ENCODE measurements at regions not wholly inside any gene's neighbourhood (a gene's known extent, or its start where the extent isn't known, plus 50 kb on each side); places are given as distances from the start of the nearest gene placed in this dataset.

DNA sequence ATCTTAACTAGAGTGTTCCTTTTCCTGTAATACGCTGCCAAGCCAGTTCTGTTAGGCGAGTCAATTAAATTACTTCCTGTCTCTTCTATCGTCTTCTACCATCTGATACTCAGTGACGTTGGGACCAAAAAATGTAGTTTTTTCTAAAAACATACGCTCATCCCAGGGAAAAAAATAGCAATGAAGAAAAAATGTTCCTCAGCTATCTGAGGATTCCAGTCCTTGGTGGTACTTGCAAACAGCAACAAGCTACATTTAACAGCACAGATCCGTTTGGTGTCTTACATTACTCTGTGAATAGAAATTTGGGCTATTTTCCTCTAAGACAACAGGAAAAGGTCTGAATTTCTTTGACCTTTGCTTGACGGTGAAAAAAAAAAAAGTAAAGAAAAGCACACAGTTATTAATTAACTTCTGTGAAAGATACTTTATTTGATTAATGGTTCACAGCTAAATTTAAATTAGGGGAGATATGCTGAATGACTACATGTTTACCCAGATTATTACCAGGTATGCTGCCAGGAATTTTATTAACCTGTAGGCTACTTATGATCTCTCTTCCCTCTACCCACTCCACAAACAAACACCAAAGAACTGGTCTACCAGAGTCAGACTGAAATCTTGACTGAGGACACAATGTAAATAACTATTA lies 254.4 kb upstream of the ZPLD1 start (continued):
- TF ChIP-seq POLR2AphosphoS5 (IDR thresholded peaks at IDR 0.05; ENCODE audit: low read depth, low read length): peak; percentile 73; the same call in 1 of the 2 replicates
- TF ChIP-seq, protein P1, sequence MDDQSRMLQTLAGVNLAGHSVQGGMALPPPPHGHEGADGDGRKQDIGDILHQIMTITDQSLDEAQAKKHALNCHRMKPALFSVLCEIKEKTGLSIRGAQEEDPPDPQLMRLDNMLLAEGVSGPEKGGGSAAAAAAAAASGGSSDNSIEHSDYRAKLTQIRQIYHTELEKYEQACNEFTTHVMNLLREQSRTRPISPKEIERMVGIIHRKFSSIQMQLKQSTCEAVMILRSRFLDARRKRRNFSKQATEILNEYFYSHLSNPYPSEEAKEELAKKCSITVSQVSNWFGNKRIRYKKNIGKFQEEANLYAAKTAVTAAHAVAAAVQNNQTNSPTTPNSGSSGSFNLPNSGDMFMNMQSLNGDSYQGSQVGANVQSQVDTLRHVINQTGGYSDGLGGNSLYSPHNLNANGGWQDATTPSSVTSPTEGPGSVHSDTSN (IDR thresholded peaks at IDR 0.05): peak; percentile 81
- TF ChIP-seq TEAD4 (IDR thresholded peaks at IDR 0.05; ENCODE audit: borderline replicate concordance, insufficient read depth): peak; percentile 94
- peak; percentile 81 for TF ChIP-seq FOSL2 (IDR thresholded peaks at IDR 0.05; ENCODE audit: borderline replicate concordance, low read depth)
- TF ChIP-seq MEF2A (IDR thresholded peaks at IDR 0.05; ENCODE audit: borderline replicate concordance, low read depth): peak; percentile 78
- peak; percentile 88 for TF ChIP-seq NFIC (IDR thresholded peaks at IDR 0.05; ENCODE audit: borderline replicate concordance)
- peak; percentile 52; the same call in 1 of the 2 replicates for TF ChIP-seq SIN3A (IDR thresholded peaks at IDR 0.05; ENCODE audit: borderline replicate concordance, low read depth, low read length)
- no peak for TF ChIP-seq GATA2 (CRISPR knock-in tag; IDR thresholded peaks at IDR 0.05)
- no peak for TF ChIP-seq TAF1 (IDR thresholded peaks at IDR 0.05; ENCODE audit: borderline replicate concordance, low read depth, low read length)
- no peak for TF ChIP-seq EZH2phosphoT487 (IDR thresholded peaks at IDR 0.05; ENCODE audit: borderline replicate concordance, low read depth)
- TF ChIP-seq CHD2 (IDR thresholded peaks at IDR 0.05; ENCODE audit: low read length, partially characterized antibody): peak; percentile 21
- no peak for TF ChIP-seq NRF1 (IDR thresholded peaks at IDR 0.05; ENCODE audit: low read depth, low read length)
- no peak for TF ChIP-seq FOXJ3 (CRISPR knock-in tag; IDR thresholded peaks at IDR 0.05)
- TF ChIP-seq, protein P2, sequence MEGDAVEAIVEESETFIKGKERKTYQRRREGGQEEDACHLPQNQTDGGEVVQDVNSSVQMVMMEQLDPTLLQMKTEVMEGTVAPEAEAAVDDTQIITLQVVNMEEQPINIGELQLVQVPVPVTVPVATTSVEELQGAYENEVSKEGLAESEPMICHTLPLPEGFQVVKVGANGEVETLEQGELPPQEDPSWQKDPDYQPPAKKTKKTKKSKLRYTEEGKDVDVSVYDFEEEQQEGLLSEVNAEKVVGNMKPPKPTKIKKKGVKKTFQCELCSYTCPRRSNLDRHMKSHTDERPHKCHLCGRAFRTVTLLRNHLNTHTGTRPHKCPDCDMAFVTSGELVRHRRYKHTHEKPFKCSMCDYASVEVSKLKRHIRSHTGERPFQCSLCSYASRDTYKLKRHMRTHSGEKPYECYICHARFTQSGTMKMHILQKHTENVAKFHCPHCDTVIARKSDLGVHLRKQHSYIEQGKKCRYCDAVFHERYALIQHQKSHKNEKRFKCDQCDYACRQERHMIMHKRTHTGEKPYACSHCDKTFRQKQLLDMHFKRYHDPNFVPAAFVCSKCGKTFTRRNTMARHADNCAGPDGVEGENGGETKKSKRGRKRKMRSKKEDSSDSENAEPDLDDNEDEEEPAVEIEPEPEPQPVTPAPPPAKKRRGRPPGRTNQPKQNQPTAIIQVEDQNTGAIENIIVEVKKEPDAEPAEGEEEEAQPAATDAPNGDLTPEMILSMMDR (IDR thresholded peaks at IDR 0.05): no peak

DNA sequence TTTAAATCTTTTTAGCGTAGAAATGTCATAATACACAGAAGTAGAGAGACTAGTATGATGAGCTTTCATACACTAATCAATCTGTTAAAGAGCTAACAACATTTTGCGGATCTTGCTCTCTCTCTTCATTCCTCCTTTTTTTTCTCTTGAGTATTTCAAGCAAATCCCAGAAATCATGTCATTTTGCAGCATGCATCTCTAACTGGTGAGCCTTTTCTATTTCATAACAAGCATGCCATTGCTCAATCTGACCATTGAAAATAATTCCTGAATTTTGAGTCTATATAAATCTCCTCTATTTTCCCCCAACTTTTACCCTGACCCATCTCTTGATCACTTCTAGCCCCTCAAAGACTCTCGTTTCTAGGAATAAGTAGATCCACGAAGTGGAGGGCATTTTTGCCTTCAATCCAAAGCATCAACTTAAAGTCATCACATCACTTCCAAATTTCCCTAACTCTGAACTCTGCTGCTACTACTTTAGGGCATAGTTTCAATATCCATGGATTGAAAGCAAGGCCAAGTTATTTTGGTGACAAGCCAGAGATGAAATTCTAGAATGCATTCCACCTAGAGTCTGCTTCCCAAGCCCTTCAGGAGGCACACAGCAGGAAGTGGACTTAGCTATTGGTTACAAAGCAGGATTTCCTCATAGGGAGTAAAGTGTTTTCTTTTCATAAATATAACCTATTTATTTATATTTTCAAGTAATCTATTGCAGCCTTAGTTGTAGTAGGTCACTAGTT lies 253.5 kb upstream of the ZPLD1 start:
- Histone ChIP-seq H3K36me3 (replicated peaks in 1 of 2; ENCODE audit: control insufficient read depth in 1 of 2, insufficient read depth in 2 of 2, low read length in 1 of 2) (no peaks in the 10 kb centered on the region), H3K79me2 (ENCODE audit: insufficient read depth) (no peaks in the 10 kb centered on the region), H3K9me2 (no peaks in the 10 kb centered on the region), H4K20me1 (ENCODE audit: insufficient read depth) (no peaks in the 10 kb centered on the region), H2AFZ (ENCODE audit: low read depth) (no peak overlapping the region; the same call in 1 of the 2 replicates), H3K4me2 (peak overlapping the region; percentile 27; the same call in 1 of the 2 replicates), H3K9me3 (no peaks in the 10 kb centered on the region), H3K27me3 (ENCODE audit: insufficient read depth) (no peaks in the 10 kb centered on the region), H3K9ac (peak overlapping the region; percentile 69), H3K4me3 (ENCODE audit: low read depth in 2 of 2, low read length in 1 of 2) (no peak overlapping the region), H3K27ac (ENCODE audit: low read depth in 2 of 2, low read length in 1 of 2) (peak overlapping the region; percentile 90 to 95), H3K4me1 (ENCODE audit: control insufficient read depth in 1 of 2, insufficient read depth in 2 of 2, low read depth in 1 of 2, low read length in 1 of 2) (peaks cover 31 to 44% of the 10 kb centered on the region in 2 experiments), H3F3A (replicated peaks; ENCODE audit: insufficient read depth) (peaks cover 36% of the 10 kb centered on the region)
- ChIA-PET CTCF (interaction anchor here (1.3 kb wide), 1 partner anchor 44 kb away, joined by 3 read pairs; no protein-coding TSS in a partner anchor), POLR2A (no interaction called here)
- WGBS (ENCODE audit: low lambda C conversion rate): 76% methylated on average over 4 of the region's 4 CpGs
- DNase-seq: no peak
- TF ChIP-seq NFIC (IDR thresholded peaks at IDR 0.05; ENCODE audit: borderline replicate concordance) (peak; percentile 84; the same call in 1 of the 2 replicates), FOSL2 (IDR thresholded peaks at IDR 0.05; ENCODE audit: borderline replicate concordance, low read depth) (no peak), SMC3 (IDR thresholded peaks at IDR 0.05; ENCODE audit: low read depth, low read length) (no peak), TCF12 (IDR thresholded peaks at IDR 0.05) (peak; percentile 44; the same call in 1 of the 2 replicates), GATA2 (CRISPR knock-in tag; IDR thresholded peaks at IDR 0.05) (no peak), RAD21 (IDR thresholded peaks at IDR 0.05; ENCODE audit: low read length) (no peak), TEAD4 (IDR thresholded peaks at IDR 0.05; ENCODE audit: borderline replicate concordance, insufficient read depth) (no peak; the same call in 1 of the 2 replicates)
- TF ChIP-seq, protein P3, sequence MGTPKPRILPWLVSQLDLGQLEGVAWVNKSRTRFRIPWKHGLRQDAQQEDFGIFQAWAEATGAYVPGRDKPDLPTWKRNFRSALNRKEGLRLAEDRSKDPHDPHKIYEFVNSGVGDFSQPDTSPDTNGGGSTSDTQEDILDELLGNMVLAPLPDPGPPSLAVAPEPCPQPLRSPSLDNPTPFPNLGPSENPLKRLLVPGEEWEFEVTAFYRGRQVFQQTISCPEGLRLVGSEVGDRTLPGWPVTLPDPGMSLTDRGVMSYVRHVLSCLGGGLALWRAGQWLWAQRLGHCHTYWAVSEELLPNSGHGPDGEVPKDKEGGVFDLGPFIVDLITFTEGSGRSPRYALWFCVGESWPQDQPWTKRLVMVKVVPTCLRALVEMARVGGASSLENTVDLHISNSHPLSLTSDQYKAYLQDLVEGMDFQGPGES (IDR thresholded peaks at IDR 0.05; ENCODE audit: low read depth, low read length): no peak
- TF ChIP-seq, protein P4, sequence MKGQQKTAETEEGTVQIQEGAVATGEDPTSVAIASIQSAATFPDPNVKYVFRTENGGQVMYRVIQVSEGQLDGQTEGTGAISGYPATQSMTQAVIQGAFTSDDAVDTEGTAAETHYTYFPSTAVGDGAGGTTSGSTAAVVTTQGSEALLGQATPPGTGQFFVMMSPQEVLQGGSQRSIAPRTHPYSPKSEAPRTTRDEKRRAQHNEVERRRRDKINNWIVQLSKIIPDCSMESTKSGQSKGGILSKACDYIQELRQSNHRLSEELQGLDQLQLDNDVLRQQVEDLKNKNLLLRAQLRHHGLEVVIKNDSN (IDR thresholded peaks at IDR 0.05; ENCODE audit: borderline replicate concordance, low read depth): no peak
- TF ChIP-seq, protein P5, sequence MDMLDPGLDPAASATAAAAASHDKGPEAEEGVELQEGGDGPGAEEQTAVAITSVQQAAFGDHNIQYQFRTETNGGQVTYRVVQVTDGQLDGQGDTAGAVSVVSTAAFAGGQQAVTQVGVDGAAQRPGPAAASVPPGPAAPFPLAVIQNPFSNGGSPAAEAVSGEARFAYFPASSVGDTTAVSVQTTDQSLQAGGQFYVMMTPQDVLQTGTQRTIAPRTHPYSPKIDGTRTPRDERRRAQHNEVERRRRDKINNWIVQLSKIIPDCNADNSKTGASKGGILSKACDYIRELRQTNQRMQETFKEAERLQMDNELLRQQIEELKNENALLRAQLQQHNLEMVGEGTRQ (IDR thresholded peaks at IDR 0.05; ENCODE audit: borderline replicate concordance, low read depth, low read length): no peak
- TF ChIP-seq, protein P6, sequence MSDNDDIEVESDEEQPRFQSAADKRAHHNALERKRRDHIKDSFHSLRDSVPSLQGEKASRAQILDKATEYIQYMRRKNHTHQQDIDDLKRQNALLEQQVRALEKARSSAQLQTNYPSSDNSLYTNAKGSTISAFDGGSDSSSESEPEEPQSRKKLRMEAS (IDR thresholded peaks at IDR 0.05; ENCODE audit: low read depth): peak; percentile 56
